HL-60 (cell line): ENCODE measurements at regions not wholly inside any gene's neighbourhood (a gene's known extent, or its start where the extent isn't known, plus 50 kb on each side); places are given as distances from the start of the nearest gene placed in this dataset.

Experiments
- DNase-seq, 2 experiments: peaks; one replicate each; pipeline ENCODE4 v3.0.0-alpha.2; 2010 to 2020; ENCODE audit warnings: low read depth in 1 of 2, low spot score in 1 of 2
- H3K27ac ChIP-seq: fragments of 250-450 bp; sonication (Bioruptor Pico); replicated peaks from 2 replicates; pipeline ENCODE4 v1.5.1; 2020; ENCODE audit warnings: mild to moderate bottlenecking, moderate library complexity
- H3K27me3 ChIP-seq: fragments of 250-450 bp; sonication (Bioruptor Pico); 2 replicates; pipeline ENCODE4 v1.5.1; 2021; ENCODE audit warnings: mild to moderate bottlenecking, moderate library complexity; ENCODE audit not compliant: insufficient read depth, poor library complexity, severe bottlenecking
- H3K4me3 ChIP-seq: replicated peaks from 2 replicates; pipeline ENCODE4 v1.5.1; 2011; ENCODE audit warnings: mild to moderate bottlenecking, control low read depth, low read length; ENCODE audit not compliant: insufficient read depth
- GABPA ChIP-seq: IDR thresholded peaks from 2 replicates; pipeline ENCODE4 v1.6.1; 2012; ENCODE audit warnings: low read depth
- POLR2AphosphoS5 ChIP-seq: IDR thresholded peaks from 2 replicates; pipeline ENCODE4 v1.6.1; 2012; ENCODE audit warnings: low read depth
- SPI1 ChIP-seq: IDR thresholded peaks from 2 replicates; pipeline ENCODE4 v1.6.1; 2012; ENCODE audit warnings: low read depth, mild to moderate bottlenecking, borderline replicate concordance
- TF ChIP-seq, protein P1 (sequence below): IDR thresholded peaks from 2 replicates; pipeline ENCODE4 v1.6.1; 2012; ENCODE audit warnings: low read depth; ENCODE audit not compliant: insufficient replicate concordance
- TF ChIP-seq, protein P2 (sequence below): IDR thresholded peaks from one replicate; pipeline ENCODE4 v1.5.1; 2011; ENCODE audit warnings: low read length, control low read depth, inconsistent platforms; ENCODE audit not compliant: insufficient read depth

DNA sequence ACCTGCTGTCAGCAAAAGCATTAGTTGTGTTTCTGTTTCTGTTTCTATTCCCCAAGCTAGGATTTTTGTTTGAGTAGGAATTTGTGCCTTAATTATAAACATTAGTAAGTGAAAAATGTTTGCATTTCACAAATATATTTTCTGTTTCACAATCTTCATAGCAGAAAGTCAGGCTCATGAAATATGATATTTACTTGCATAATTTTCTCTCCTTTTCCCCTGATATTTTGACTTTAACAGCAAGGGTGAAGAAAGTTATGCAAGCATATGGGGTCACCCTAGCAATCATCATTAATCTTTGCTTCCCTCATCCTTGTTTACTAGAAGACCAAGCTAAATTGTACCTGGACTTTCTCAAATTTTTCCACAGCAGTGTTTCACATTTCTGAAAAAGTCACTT lies 140.3 kb upstream of the SEMA6D start:
- H3K27ac ChIP-seq = no peak overlapping the region
- no peaks in the 10 kb centered on the region for H3K27me3 ChIP-seq
- no peak for DNase-seq
- TF ChIP-seq, protein P1, sequence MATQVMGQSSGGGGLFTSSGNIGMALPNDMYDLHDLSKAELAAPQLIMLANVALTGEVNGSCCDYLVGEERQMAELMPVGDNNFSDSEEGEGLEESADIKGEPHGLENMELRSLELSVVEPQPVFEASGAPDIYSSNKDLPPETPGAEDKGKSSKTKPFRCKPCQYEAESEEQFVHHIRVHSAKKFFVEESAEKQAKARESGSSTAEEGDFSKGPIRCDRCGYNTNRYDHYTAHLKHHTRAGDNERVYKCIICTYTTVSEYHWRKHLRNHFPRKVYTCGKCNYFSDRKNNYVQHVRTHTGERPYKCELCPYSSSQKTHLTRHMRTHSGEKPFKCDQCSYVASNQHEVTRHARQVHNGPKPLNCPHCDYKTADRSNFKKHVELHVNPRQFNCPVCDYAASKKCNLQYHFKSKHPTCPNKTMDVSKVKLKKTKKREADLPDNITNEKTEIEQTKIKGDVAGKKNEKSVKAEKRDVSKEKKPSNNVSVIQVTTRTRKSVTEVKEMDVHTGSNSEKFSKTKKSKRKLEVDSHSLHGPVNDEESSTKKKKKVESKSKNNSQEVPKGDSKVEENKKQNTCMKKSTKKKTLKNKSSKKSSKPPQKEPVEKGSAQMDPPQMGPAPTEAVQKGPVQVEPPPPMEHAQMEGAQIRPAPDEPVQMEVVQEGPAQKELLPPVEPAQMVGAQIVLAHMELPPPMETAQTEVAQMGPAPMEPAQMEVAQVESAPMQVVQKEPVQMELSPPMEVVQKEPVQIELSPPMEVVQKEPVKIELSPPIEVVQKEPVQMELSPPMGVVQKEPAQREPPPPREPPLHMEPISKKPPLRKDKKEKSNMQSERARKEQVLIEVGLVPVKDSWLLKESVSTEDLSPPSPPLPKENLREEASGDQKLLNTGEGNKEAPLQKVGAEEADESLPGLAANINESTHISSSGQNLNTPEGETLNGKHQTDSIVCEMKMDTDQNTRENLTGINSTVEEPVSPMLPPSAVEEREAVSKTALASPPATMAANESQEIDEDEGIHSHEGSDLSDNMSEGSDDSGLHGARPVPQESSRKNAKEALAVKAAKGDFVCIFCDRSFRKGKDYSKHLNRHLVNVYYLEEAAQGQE = no peak
- TF ChIP-seq, protein P2, sequence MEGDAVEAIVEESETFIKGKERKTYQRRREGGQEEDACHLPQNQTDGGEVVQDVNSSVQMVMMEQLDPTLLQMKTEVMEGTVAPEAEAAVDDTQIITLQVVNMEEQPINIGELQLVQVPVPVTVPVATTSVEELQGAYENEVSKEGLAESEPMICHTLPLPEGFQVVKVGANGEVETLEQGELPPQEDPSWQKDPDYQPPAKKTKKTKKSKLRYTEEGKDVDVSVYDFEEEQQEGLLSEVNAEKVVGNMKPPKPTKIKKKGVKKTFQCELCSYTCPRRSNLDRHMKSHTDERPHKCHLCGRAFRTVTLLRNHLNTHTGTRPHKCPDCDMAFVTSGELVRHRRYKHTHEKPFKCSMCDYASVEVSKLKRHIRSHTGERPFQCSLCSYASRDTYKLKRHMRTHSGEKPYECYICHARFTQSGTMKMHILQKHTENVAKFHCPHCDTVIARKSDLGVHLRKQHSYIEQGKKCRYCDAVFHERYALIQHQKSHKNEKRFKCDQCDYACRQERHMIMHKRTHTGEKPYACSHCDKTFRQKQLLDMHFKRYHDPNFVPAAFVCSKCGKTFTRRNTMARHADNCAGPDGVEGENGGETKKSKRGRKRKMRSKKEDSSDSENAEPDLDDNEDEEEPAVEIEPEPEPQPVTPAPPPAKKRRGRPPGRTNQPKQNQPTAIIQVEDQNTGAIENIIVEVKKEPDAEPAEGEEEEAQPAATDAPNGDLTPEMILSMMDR = no peak
- no peak for TF ChIP-seq GABPA
- no peak for TF ChIP-seq SPI1
- no peak for TF ChIP-seq POLR2AphosphoS5
- H3K4me3 ChIP-seq = no peak overlapping the region

DNA sequence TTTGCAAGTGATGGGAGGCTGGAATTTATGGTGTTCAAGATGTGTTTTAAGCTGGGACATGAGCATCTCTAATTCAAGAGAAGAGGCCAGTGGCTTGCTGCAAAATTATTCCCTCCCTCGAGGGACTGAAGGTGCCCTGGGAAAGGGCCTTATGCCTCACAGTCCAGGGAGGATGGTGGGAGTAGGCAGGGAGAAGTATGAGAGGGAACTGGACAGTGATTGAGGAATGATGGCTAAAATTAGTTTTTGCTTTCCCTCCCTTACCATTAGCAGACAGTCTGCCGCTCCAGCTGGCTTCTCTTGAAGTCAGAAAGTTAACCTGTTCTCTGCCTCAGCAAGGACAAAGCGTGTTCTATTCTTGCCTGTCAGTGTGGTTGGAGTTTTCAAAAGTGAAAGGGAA lies 139.8 kb upstream of the SEMA6D start:
- Histone ChIP-seq H3K27ac (no peak overlapping the region), H3K27me3 (no peaks in the 10 kb centered on the region), H3K4me3 (no peak overlapping the region)
- TF ChIP-seq, protein P2 = no peak
- TF ChIP-seq, protein P1 = no peak
- TF ChIP-seq SPI1 = no peak
- TF ChIP-seq GABPA = no peak
- TF ChIP-seq POLR2AphosphoS5 = no peak
- DNase-seq = no peak

DNA sequence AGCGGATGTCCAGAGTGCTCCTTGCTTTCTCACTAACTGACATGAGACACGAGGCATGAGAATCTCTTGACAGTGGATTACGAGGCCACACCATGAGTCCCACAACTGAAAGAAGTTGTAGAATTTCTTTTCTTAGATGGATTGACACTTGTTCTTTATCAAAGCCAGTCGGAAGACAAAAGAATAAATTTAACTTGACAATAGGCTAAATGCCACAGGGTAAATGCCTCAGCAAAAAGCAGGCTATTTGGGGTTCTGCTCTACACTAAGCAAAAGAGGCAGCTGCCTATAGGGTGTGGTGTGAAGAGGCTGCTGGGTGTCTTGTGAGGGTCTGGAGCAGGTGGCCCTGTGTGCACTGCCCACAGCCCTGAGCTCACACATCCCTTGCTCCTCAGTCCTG lies 135.1 kb upstream of the SEMA6D start:
- Histone ChIP-seq H3K27ac (no peak overlapping the region), H3K27me3 (no peaks in the 10 kb centered on the region), H3K4me3 (no peak overlapping the region)
- no peak for DNase-seq
- TF ChIP-seq POLR2AphosphoS5 (no peak), GABPA (no peak), SPI1 (no peak)
- TF ChIP-seq, protein P2 = no peak
- TF ChIP-seq, protein P1 = no peak
